Neutrophil (primary cell): ENCODE measurements at regions not wholly inside any gene's neighbourhood (a gene's known extent, or its start where the extent isn't known, plus 50 kb on each side); places are given as distances from the start of the nearest gene placed in this dataset.

Experiments
- H3K27ac ChIP-seq: fragments of 200-600 bp; sonication (generic); 2 replicates; pipeline ENCODE4 v1.5.1; 2016; ENCODE audit warnings: mild to moderate bottlenecking, moderate library complexity
- H3K27me3 ChIP-seq: fragments of 200-600 bp; sonication (generic); 2 replicates; pipeline ENCODE4 v1.6.0; 2016; ENCODE audit warnings: mild to moderate bottlenecking
- H3K36me3 ChIP-seq: fragments of 200-600 bp; sonication (generic); 2 replicates; pipeline ENCODE4 v1.5.1; 2017
- H3K4me1 ChIP-seq, 2 experiments: fragments of 200-600 bp in 1 of 2; sonication (generic) in 1 of 2; 1 replicate in 1 of 2; 2 replicates in 1 of 2; pipeline versions ENCODE4 v1.5.1 to v1.6.1; 2013 to 2016; ENCODE audit warnings: low read depth in 1 of 2, low read length in 1 of 2, mild to moderate bottlenecking in 1 of 2, moderate library complexity in 1 of 2; ENCODE audit not compliant: control insufficient read depth in 1 of 2, insufficient read depth in 1 of 2
- H3K4me3 ChIP-seq, 2 experiments: fragments of 200-600 bp in 1 of 2; sonication (generic) in 1 of 2; 1 replicate in 1 of 2; 2 replicates in 1 of 2; pipeline ENCODE4 v1.5.1; 2013 to 2016; ENCODE audit warnings: low read depth in 1 of 2, low read length in 1 of 2, mild to moderate bottlenecking in 1 of 2, moderate library complexity in 1 of 2
- H3K9me3 ChIP-seq: fragments of 200-600 bp; sonication (generic); 2 replicates; pipeline ENCODE4 v1.5.1; 2016
- CTCF ChIP-seq: fragments of 200-600 bp; sonication (generic); IDR thresholded peaks from 2 replicates; pipeline ENCODE4 v1.5.1; 2016; ENCODE audit warnings: antibody characterized with exemption

DNA sequence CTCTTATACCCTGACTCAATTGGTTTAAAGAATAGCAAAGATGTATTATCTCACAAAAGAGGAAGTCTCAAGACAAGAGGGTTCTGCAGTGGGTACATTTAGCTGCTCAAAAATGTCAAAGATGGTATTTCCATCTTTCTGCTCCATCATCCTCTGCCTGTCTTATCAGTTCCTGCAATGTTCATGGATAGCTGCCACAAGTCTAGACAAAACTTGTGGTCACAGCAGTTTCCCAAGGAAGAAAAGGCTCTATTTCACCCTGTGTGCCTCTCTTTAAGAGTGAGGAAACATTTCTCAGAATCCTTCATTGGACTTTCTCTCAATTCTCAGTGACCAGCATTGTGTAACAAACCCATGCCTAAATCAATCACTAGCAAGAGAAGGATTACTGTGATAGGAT lies 634.2 kb upstream of the AUTS2 start:
- Histone ChIP-seq H3K9me3 (no peaks in the 10 kb centered on the region), H3K4me1 (no peaks in the 10 kb centered on the region), H3K27me3 (no peaks in the 10 kb centered on the region), H3K27ac (no peak overlapping the region), H3K36me3 (no peaks in the 10 kb centered on the region), H3K4me3 (no peak overlapping the region)
- no peak for TF ChIP-seq CTCF

GRCh38 chr7:68965351-68965750 lies 632.9 kb upstream of the AUTS2 start:
- TF ChIP-seq CTCF = no peak
- no peaks in the 10 kb centered on the region for H3K27me3 ChIP-seq
- H3K9me3 ChIP-seq = no peaks in the 10 kb centered on the region
- H3K4me1 ChIP-seq = no peaks in the 10 kb centered on the region
- no peak overlapping the region for H3K4me3 ChIP-seq
- no peaks in the 10 kb centered on the region for H3K36me3 ChIP-seq
- H3K27ac ChIP-seq = no peak overlapping the region

DNA sequence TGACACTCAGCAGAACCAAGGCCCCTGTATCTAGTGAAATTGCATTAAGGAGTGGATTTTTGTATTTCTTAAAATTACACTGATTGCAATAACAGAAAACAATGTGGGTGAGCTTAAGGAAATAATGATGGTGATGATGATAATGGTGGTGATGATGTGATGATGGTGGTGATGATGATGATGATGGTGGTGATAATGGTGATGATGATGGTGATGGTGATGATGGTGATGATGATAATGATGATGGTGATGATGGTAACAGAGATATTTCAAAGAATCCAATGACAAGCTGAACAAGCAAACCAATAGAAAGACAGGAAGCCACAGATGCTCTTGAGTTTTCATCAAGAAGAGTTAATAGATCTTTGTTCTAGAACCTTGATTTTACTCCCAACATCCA lies 630.7 kb upstream of the AUTS2 start:
- Histone ChIP-seq H3K4me1 (no peaks in the 10 kb centered on the region), H3K36me3 (no peaks in the 10 kb centered on the region), H3K27me3 (no peaks in the 10 kb centered on the region), H3K9me3 (no peaks in the 10 kb centered on the region), H3K27ac (no peak overlapping the region), H3K4me3 (no peak overlapping the region)
- TF ChIP-seq CTCF = no peak

GRCh38 chr7:68969571-68969970 lies 628.7 kb upstream of the AUTS2 start:
- Histone ChIP-seq H3K4me1 (no peaks in the 10 kb centered on the region), H3K27me3 (no peaks in the 10 kb centered on the region), H3K27ac (no peak overlapping the region), H3K4me3 (no peak overlapping the region), H3K9me3 (no peaks in the 10 kb centered on the region), H3K36me3 (no peaks in the 10 kb centered on the region)
- TF ChIP-seq CTCF = no peak

DNA sequence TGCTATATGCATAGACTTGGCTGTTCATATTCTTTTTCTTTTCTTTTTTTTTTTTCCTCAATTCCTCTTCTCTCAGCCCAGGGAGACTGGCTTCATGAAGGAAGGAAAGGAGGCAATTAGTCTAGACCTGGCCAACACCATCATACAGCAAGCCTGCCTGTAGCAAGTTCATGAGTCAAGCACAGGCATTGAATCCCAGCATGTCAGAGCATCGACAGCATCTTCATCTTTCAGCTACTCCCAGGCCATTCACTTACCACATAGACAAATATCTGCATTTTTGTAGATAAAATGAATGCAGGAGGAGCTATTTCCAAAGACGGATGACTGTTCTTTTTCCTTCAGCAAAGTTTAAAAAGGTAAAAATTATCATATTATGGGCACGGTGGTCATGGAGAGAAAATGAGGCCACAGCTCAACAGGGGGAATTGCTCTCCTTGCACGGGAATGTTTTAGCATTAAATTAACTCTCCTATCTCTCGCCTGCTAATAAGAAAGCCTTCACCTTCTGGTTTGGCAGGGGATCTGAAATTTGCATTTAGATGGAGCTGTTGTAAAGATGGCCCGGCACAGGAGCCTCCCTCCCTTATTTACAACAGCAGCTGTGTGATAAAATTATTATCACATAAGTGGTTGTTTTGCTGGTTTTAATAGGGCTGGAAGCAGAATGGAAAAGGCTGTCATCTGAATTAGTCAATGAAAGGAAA lies 626.5 kb upstream of the AUTS2 start:
- TF ChIP-seq CTCF = no peak
- no peak overlapping the region for H3K4me3 ChIP-seq
- H3K9me3 ChIP-seq = no peaks in the 10 kb centered on the region
- no peaks in the 10 kb centered on the region for H3K27me3 ChIP-seq
- H3K36me3 ChIP-seq = no peaks in the 10 kb centered on the region
- no peak overlapping the region for H3K27ac ChIP-seq
- no peaks in the 10 kb centered on the region for H3K4me1 ChIP-seq
